Prostate gland (tissue), 2 donors: ENCODE measurements at regions not wholly inside any gene's neighbourhood (a gene's known extent, or its start where the extent isn't known, plus 50 kb on each side); places are given as distances from the start of the nearest gene placed in this dataset.

Source experiments
- DNase-seq: peaks from one replicate; pipeline ENCODE4 v3.0.0-alpha.2; 2019; ENCODE audit warnings: low spot score
- H3K27ac ChIP-seq, 2 donors: fragments of 200-600 bp; sonication (generic); 2 replicates each; pipeline ENCODE4 v1.5.1; 2017 to 2019
- H3K27me3 ChIP-seq: fragments of 200-600 bp; sonication (generic); replicated peaks from 2 replicates; pipeline ENCODE4 v1.5.1; 2019; ENCODE audit not compliant: insufficient read depth
- H3K36me3 ChIP-seq, 2 donors: fragments of 200-600 bp; sonication (generic); 1 replicate in 1 of 2; 2 replicates in 1 of 2; pipeline versions ENCODE4 v1.5.1 to v1.8.1; 2017 to 2019
- H3K4me1 ChIP-seq: fragments of 200-600 bp; sonication (generic); replicated peaks from 2 replicates; pipeline ENCODE4 v1.5.1; 2019
- H3K4me3 ChIP-seq, 2 donors: fragments of 200-600 bp; sonication (generic); 2 replicates each; pipeline ENCODE4 v1.5.1; 2017 to 2019
- H3K9me3 ChIP-seq: fragments of 200-600 bp; sonication (generic); 2 replicates; pipeline ENCODE4 v1.5.1; 2017
- CTCF ChIP-seq, 4 experiments: fragments of 200-600 bp in 2 of 4; fragments of 450-650 bp in 2 of 4; sonication (generic) in 2 of 4; IDR thresholded peaks; 1 replicate in 3 of 4; 2 replicates in 1 of 4; pipeline ENCODE4 v1.5.1; 2016 to 2019; ENCODE audit warnings: antibody characterized with exemption in 4 of 4, mild to moderate bottlenecking in 2 of 4, moderate library complexity in 2 of 4
- POLR2A ChIP-seq: fragments of 450-650 bp; IDR thresholded peaks from one replicate; pipeline ENCODE4 v1.6.1; 2016; ENCODE audit warnings: antibody characterized with exemption, mild to moderate bottlenecking
- POLR2AphosphoS5 ChIP-seq: sonication (generic); formaldehyde crosslinking; IDR thresholded peaks from one replicate; pipeline ENCODE4 v1.6.1; 2017; ENCODE audit warnings: antibody characterized with exemption
- WGBS: methylation state at CpG from one replicate; pipeline ENCODE4 v1.1.5; 2018; 5-methylcytosine and 5-hydroxymethylcytosine counted together
- intact Hi-C: fragments of 100-400 bp; cut with DNase I; formaldehyde crosslinking; loops from one replicate; pipeline ENCODE4 v1.14.2; 2022

- no peak for TF ChIP-seq POLR2AphosphoS5
- TF ChIP-seq CTCF (IDR thresholded peaks at IDR 0.05), result no peak
- TF ChIP-seq POLR2A, result no peak
- DNase-seq, result no peak
- intact Hi-C loops, result no loop called here
- no peaks in the 10 kb centered on the region for H3K36me3 ChIP-seq
- H3K4me3 ChIP-seq, result no peak overlapping the region
- no peaks in the 10 kb centered on the region for H3K9me3 ChIP-seq
- no peaks in the 10 kb centered on the region for H3K27me3 ChIP-seq
- H3K27ac ChIP-seq, result no peak overlapping the region
- WGBS, result 69% methylated on average over 6 of the region's 6 CpGs
- H3K4me1 ChIP-seq, result no peaks in the 10 kb centered on the region
These were observed 317.4 kb upstream of the UBE2E2 start for GRCh38 chr3:22885574-22886341.

- Histone ChIP-seq H3K27ac (no peak overlapping the region), H3K4me3 (no peak overlapping the region), H3K27me3 (no peaks in the 10 kb centered on the region), H3K36me3 (no peaks in the 10 kb centered on the region), H3K4me1 (no peaks in the 10 kb centered on the region), H3K9me3 (no peaks in the 10 kb centered on the region)
- WGBS, result 46% methylated on average over 4 of the region's 4 CpGs
- intact Hi-C loops, result no loop called here
- TF ChIP-seq POLR2AphosphoS5 (no peak), CTCF (IDR thresholded peaks at IDR 0.05) (no peak), POLR2A (no peak)
- DNase-seq, result peak; percentile 6
These were observed 316.6 kb upstream of the UBE2E2 start for GRCh38 chr3:22886439-22887068.

GRCh38 chr3:22887664-22888291 is 315.3 kb upstream of the UBE2E2 start:
- H3K9me3 ChIP-seq, result no peaks in the 10 kb centered on the region
- no peaks in the 10 kb centered on the region for H3K27me3 ChIP-seq
- DNase-seq, result no peak
- no peaks in the 10 kb centered on the region for H3K36me3 ChIP-seq
- TF ChIP-seq CTCF (IDR thresholded peaks at IDR 0.05), result peak in 3 of 4 experiments; percentile 25 to 40 (median 33)
- no peak for TF ChIP-seq POLR2A
- H3K27ac ChIP-seq, result no peak overlapping the region
- no peaks in the 10 kb centered on the region for H3K4me1 ChIP-seq
- intact Hi-C loops, result no loop called here
- WGBS, result 32% methylated on average over 2 of the region's 2 CpGs
- no peak overlapping the region for H3K4me3 ChIP-seq

GRCh38 chr3:22893101-22893500 is 310.0 kb upstream of the UBE2E2 start:
- Histone ChIP-seq H3K36me3 (no peaks in the 10 kb centered on the region), H3K4me3 (no peak overlapping the region), H3K27me3 (no peaks in the 10 kb centered on the region), H3K4me1 (no peaks in the 10 kb centered on the region), H3K9me3 (no peaks in the 10 kb centered on the region), H3K27ac (no peak overlapping the region)
- intact Hi-C loops, result no loop called here
- WGBS, result 65% methylated on average over 2 of the region's 2 CpGs
- no peak for DNase-seq
- TF ChIP-seq POLR2AphosphoS5, result no peak

- no peaks in the 10 kb centered on the region for H3K36me3 ChIP-seq
- no peak for DNase-seq
- 50% methylated on average over 3 of the region's 3 CpGs for WGBS
- no peak overlapping the region for H3K27ac ChIP-seq
- no peaks in the 10 kb centered on the region for H3K27me3 ChIP-seq
- intact Hi-C loops, result no loop called here
- no peak for TF ChIP-seq POLR2AphosphoS5
- TF ChIP-seq CTCF (IDR thresholded peaks at IDR 0.05), result no peak
- no peak for TF ChIP-seq POLR2A
- no peak overlapping the region for H3K4me3 ChIP-seq
- H3K9me3 ChIP-seq, result no peaks in the 10 kb centered on the region
- no peaks in the 10 kb centered on the region for H3K4me1 ChIP-seq
These were observed 309.3 kb upstream of the UBE2E2 start for GRCh38 chr3:22893644-22894325.
